OCI-LY7 (cell line): ENCODE measurements at regions not wholly inside any gene's neighbourhood (a gene's known extent, or its start where the extent isn't known, plus 50 kb on each side); places are given as distances from the start of the nearest gene placed in this dataset.

ENCODE experiments used
- CTCF ChIP-seq: fragments of 200-600 bp; sonication (generic); conservative IDR thresholded peaks from 2 replicates; pipeline ENCODE4 v1.5.1; 2014; ENCODE audit warnings: mild to moderate bottlenecking, antibody characterized with exemption, low read length, moderate library complexity, mixed read lengths
- EZH2phosphoT487 ChIP-seq: fragments of 200-600 bp; sonication (generic); IDR thresholded peaks from 2 replicates; pipeline ENCODE4 v1.6.1; 2018; ENCODE audit warnings: low read depth, borderline replicate concordance, mild to moderate bottlenecking, mixed run types, antibody characterized with exemption, low read length, moderate library complexity, mixed read lengths

DNA sequence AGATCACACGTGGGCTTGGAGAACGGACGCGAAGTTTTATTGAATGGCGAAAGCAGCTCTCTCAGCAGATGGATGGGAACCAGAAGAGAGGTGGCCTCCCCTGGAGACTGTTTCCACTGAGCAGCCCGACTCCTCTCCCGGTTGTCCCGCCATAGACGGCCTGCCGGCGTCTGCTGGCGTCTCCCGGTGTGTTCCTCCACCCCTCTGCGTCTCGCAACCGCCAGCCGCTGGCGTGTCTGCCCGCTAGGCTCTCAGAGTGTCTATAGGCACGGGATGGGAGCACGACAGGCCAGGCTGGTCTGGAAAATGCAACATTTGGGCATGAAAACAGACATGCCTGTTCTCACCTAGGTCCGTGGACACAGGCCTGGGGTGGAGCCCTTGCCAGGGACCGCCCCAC lies 366.7 kb upstream of the SOX11 start:
- TF ChIP-seq CTCF (no peak), EZH2phosphoT487 (no peak)
